PC-3 (cell line): ENCODE measurements at regions not wholly inside any gene's neighbourhood (a gene's known extent, or its start where the extent isn't known, plus 50 kb on each side); places are given as distances from the start of the nearest gene placed in this dataset.

Experiments used
- EZH2 ChIP-seq: fragments of 300-600 bp; sonication (generic); IDR thresholded peaks from one replicate; pipeline ENCODE4 v1.6.1; 2017; ENCODE audit warnings: antibody characterized with exemption, mild to moderate bottlenecking, low read length; ENCODE audit not compliant: unreplicated experiment
- EZH2phosphoT487 ChIP-seq: fragments of 300-600 bp; sonication (generic); IDR thresholded peaks from 2 replicates; pipeline ENCODE4 v1.6.1; 2018; ENCODE audit warnings: mild to moderate bottlenecking, antibody characterized with exemption, low read length, borderline replicate concordance
- TF ChIP-seq, protein P1 (sequence below): fragments of 300-600 bp; sonication (generic); conservative IDR thresholded peaks from 2 replicates; pipeline ENCODE4 v1.5.1; 2017; ENCODE audit warnings: antibody characterized with exemption, low read depth, mild to moderate bottlenecking, low read length

- TF ChIP-seq EZH2phosphoT487 (no peak), EZH2 (no peak)
- TF ChIP-seq, protein P1, sequence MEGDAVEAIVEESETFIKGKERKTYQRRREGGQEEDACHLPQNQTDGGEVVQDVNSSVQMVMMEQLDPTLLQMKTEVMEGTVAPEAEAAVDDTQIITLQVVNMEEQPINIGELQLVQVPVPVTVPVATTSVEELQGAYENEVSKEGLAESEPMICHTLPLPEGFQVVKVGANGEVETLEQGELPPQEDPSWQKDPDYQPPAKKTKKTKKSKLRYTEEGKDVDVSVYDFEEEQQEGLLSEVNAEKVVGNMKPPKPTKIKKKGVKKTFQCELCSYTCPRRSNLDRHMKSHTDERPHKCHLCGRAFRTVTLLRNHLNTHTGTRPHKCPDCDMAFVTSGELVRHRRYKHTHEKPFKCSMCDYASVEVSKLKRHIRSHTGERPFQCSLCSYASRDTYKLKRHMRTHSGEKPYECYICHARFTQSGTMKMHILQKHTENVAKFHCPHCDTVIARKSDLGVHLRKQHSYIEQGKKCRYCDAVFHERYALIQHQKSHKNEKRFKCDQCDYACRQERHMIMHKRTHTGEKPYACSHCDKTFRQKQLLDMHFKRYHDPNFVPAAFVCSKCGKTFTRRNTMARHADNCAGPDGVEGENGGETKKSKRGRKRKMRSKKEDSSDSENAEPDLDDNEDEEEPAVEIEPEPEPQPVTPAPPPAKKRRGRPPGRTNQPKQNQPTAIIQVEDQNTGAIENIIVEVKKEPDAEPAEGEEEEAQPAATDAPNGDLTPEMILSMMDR: no peak
Measured at GRCh38 chr3:16059711-16060357, 114.6 kb upstream of the GALNT15 start.
